GM12878 (cell line): ENCODE measurements at regions not wholly inside any gene's neighbourhood (a gene's known extent, or its start where the extent isn't known, plus 50 kb on each side); places are given as distances from the start of the nearest gene placed in this dataset.

Source experiments
- ATAC-seq: fragments of 200-7000 bp; cut with Tn5 transposase; 3 replicates; pipeline ENCODE4 v1.9.1; 2020; ENCODE audit warnings: mild to moderate bottlenecking, moderate library complexity
- BruUV-seq: library from RNA; stranded (reverse); fragments of 400-500 nt; replicated peaks from 2 replicates; lab custom pipeline; 2021; lab: Mats Ljungman, UMichigan
- CTCF ChIA-PET: fragments of 300-600 bp; sonication (Branson Sonifier 250); formaldehyde crosslinking; extraction: SDS; loops from one replicate; lab custom pipeline; 2021; ENCODE audit warnings: inconsistent platforms; lab: Yijun Ruan, JAX
- POLR2A ChIA-PET: fragments of 350-600 bp; formaldehyde crosslinking; extraction: SDS; loops from one replicate; lab custom pipeline; 2021; ENCODE audit warnings: inconsistent platforms; lab: Charles Lee
- RAD21 ChIA-PET: fragments of 300-600 bp; sonication (Branson Sonifier 250); formaldehyde crosslinking; loops from one replicate; lab custom pipeline; 2023; ENCODE audit warnings: antibody characterized with exemption; ENCODE audit not compliant: unreplicated experiment; lab: Charles Lee
- SMC1A ChIA-PET: fragments of 300-600 bp; sonication (Branson Sonifier 250); formaldehyde crosslinking; loops from one replicate; lab custom pipeline; 2023; ENCODE audit not compliant: unreplicated experiment, uncharacterized antibody; lab: Charles Lee
- DNase-seq: peaks from one replicate; pipeline ENCODE4 v3.0.0-alpha.2; 2011; ENCODE audit warnings: low read depth, low spot score
- FAIRE-seq: peaks from 3 replicates; lab custom pipeline; 2011; peaks lifted over from hg19 to GRCh38; lab: Jason Lieb, UNC
- H2AFZ ChIP-seq: 2 replicates; pipeline ENCODE4 v1.6.0; 2011; ENCODE audit warnings: low read depth, low read length, control low read depth; ENCODE audit not compliant: control insufficient read depth
- H3K27ac ChIP-seq: 2 replicates; pipeline ENCODE4 v1.5.1; 2011; ENCODE audit warnings: control low read depth; ENCODE audit not compliant: control insufficient read depth, insufficient read depth
- H3K27me3 ChIP-seq, 2 experiments: replicated peaks in 1 of 2; 2 replicates each; pipeline versions ENCODE4 v1.6.0 to v1.6.1; 2011; ENCODE audit warnings: low read length in 1 of 2; ENCODE audit not compliant: control insufficient read depth in 2 of 2, insufficient read depth in 2 of 2
- H3K36me3 ChIP-seq, 2 experiments: 2 replicates each; pipeline ENCODE4 v1.5.1; 2011; ENCODE audit warnings: low read length in 1 of 2; ENCODE audit not compliant: control insufficient read depth in 2 of 2, insufficient read depth in 2 of 2
- H3K4me1 ChIP-seq: 2 replicates; pipeline ENCODE4 v1.6.1; 2011; ENCODE audit warnings: mild to moderate bottlenecking, low read length, moderate library complexity, mixed read lengths; ENCODE audit not compliant: control insufficient read depth, insufficient read depth
- H3K4me2 ChIP-seq: 2 replicates; pipeline ENCODE4 v1.6.0; 2011; ENCODE audit warnings: control low read depth; ENCODE audit not compliant: control insufficient read depth, insufficient read depth
- H3K4me3 ChIP-seq: fragments of 200-600 bp; sonication (generic); 2 replicates; pipeline ENCODE4 v1.5.1; 2016
- H3K79me2 ChIP-seq: 2 replicates; pipeline ENCODE4 v1.6.0; 2011; ENCODE audit warnings: low read length; ENCODE audit not compliant: control insufficient read depth, insufficient read depth
- H3K9ac ChIP-seq: 2 replicates; pipeline ENCODE4 v1.8.0; 2011; ENCODE audit warnings: low read length, control low read depth, mixed read lengths; ENCODE audit not compliant: control insufficient read depth, insufficient read depth
- H3K9me3 ChIP-seq: replicated peaks from 3 replicates; pipeline ENCODE4 v1.5.1; 2011; ENCODE audit warnings: mild to moderate bottlenecking, low read length; ENCODE audit not compliant: control insufficient read depth, insufficient read depth
- H4K20me1 ChIP-seq: 2 replicates; pipeline ENCODE4 v1.6.0; 2011; ENCODE audit not compliant: control insufficient read depth, insufficient read depth
- BCLAF1 ChIP-seq: fragments of 450-650 bp; IDR thresholded peaks from 2 replicates; pipeline ENCODE4 v1.6.1; 2017; ENCODE audit warnings: antibody characterized with exemption, mild to moderate bottlenecking, moderate library complexity
- CEBPB ChIP-seq, 2 experiments: fragments of 150-350 bp in 1 of 2; IDR thresholded peaks; 2 replicates each; pipeline ENCODE4 v1.6.1; 2012 to 2014; ENCODE audit warnings: low read depth in 2 of 2, low read length in 2 of 2, borderline replicate concordance in 1 of 2, inconsistent platforms in 1 of 2
- DPF2 ChIP-seq: fragments of 450-650 bp; IDR thresholded peaks from 2 replicates; pipeline ENCODE4 v1.6.1; 2017; ENCODE audit warnings: mild to moderate bottlenecking
- EZH2 ChIP-seq: IDR thresholded peaks from 2 replicates; pipeline ENCODE4 v1.6.1; 2012; ENCODE audit warnings: low read depth, mild to moderate bottlenecking, control low read depth, inconsistent platforms, low read length, borderline replicate concordance; ENCODE audit not compliant: control insufficient read depth
- FOXK2 ChIP-seq: fragments of 450-650 bp; IDR thresholded peaks from 2 replicates; pipeline ENCODE4 v1.6.1; 2017; ENCODE audit warnings: mild to moderate bottlenecking, moderate library complexity
- FOXM1 ChIP-seq: IDR thresholded peaks from 2 replicates; pipeline ENCODE4 v1.6.1; 2012; ENCODE audit warnings: low read depth, mild to moderate bottlenecking, inconsistent platforms, low read length, moderate library complexity
- MYB ChIP-seq: fragments of 150-350 bp; IDR thresholded peaks from 2 replicates; pipeline ENCODE4 v1.6.1; 2014; ENCODE audit warnings: mild to moderate bottlenecking, low read depth, low read length, borderline replicate concordance
- NR2C2 ChIP-seq: IDR thresholded peaks from 2 replicates; pipeline ENCODE4 v1.6.1; 2011; ENCODE audit warnings: borderline replicate concordance, low read depth; ENCODE audit not compliant: control insufficient read depth, insufficient read length
- NR2F1 ChIP-seq: fragments of 450-650 bp; conservative IDR thresholded peaks from 2 replicates; pipeline ENCODE4 v1.6.1; 2017; ENCODE audit warnings: mild to moderate bottlenecking
- PML ChIP-seq: IDR thresholded peaks from 2 replicates; pipeline ENCODE4 v1.6.1; 2012; ENCODE audit warnings: low read length, inconsistent platforms
- PRDM15 ChIP-seq: fragments of 450-650 bp; formaldehyde crosslinking; IDR thresholded peaks from 2 replicates; pipeline ENCODE4 v1.4.0; 2020; ENCODE audit warnings: mild to moderate bottlenecking, moderate library complexity
- RELB ChIP-seq: fragments of 450-650 bp; IDR thresholded peaks from 2 replicates; pipeline ENCODE4 v1.6.1; 2017; ENCODE audit warnings: low read depth, mild to moderate bottlenecking, moderate library complexity
- TBL1XR1 ChIP-seq: IDR thresholded peaks from 2 replicates; pipeline ENCODE4 v1.6.1; 2012; ENCODE audit warnings: low read depth, low read length, improper control_type of control experiment
- USF1 ChIP-seq: IDR thresholded peaks from 2 replicates; pipeline ENCODE4 v1.6.1; 2011; ENCODE audit warnings: borderline replicate concordance, low read depth, mild to moderate bottlenecking, moderate library complexity, mixed read lengths, low read length; ENCODE audit not compliant: insufficient read depth; ENCODE audit errors: extremely low read length
- in situ Hi-C: fragments of 300-500 bp; cut with MboI; formaldehyde crosslinking; loops from 9 replicates; pipeline ENCODE4 v1.14.3; 2018; ENCODE audit warnings: mixed read lengths
- intact Hi-C: fragments of 100-400 bp; cut with micrococcal nuclease; formaldehyde crosslinking; loops from one replicate; pipeline ENCODE4 v1.14.2; 2022; ENCODE audit not compliant: unreplicated experiment

GRCh38 chr14:28987516-28987915, 220.9 kb downstream of the FOXG1 start:
- no peak overlapping the region for H3K27ac ChIP-seq
- H3K4me1 ChIP-seq, result no peaks in the 10 kb centered on the region
- H3K4me2 ChIP-seq, result no peak overlapping the region
- no peaks in the 10 kb centered on the region for H3K79me2 ChIP-seq
- TF ChIP-seq FOXM1 (no peak), BCLAF1 (no peak), DPF2 (no peak), EZH2 (no peak), RELB (no peak), TBL1XR1 (no peak), PML (no peak), PRDM15 (CRISPR knock-in tag) (no peak), CEBPB (IDR thresholded peaks at IDR 0.05; ENCODE audit: borderline replicate concordance in 1 of 2, low read depth in 2 of 2, low read length in 2 of 2) (no peak), MYB (no peak), USF1 (no peak), NR2C2 (no peak), FOXK2 (no peak), NR2F1 (no peak)
- BruUV-seq, result no TSS peak
- H4K20me1 ChIP-seq, result no peaks in the 10 kb centered on the region
- ChIA-PET CTCF (no interaction called here), POLR2A (no interaction called here), RAD21 (no interaction called here), SMC1A (no interaction called here)
- H3K9me3 ChIP-seq, result no peaks in the 10 kb centered on the region
- no peaks in the 10 kb centered on the region for H3K36me3 ChIP-seq
- FAIRE-seq (no peak), ATAC-seq (no peak), DNase-seq (no peak)
- H3K4me3 ChIP-seq, result no peak overlapping the region
- H3K9ac ChIP-seq, result no peak overlapping the region
- in situ Hi-C loops (no loop called here), intact Hi-C loops (no loop called here)
- H2AFZ ChIP-seq, result no peak overlapping the region
- H3K27me3 ChIP-seq, result no peaks in the 10 kb centered on the region
